Retinal pigment epithelial cell (primary cell): ENCODE measurements at regions not wholly inside any gene's neighbourhood (a gene's known extent, or its start where the extent isn't known, plus 50 kb on each side); places are given as distances from the start of the nearest gene placed in this dataset.

ENCODE experiments used
- DNase-seq: peaks from one replicate; pipeline ENCODE4 v3.0.0-alpha.2; 2010; ENCODE audit warnings: low read depth
- H3K4me3 ChIP-seq: 2 replicates; pipeline ENCODE4 v1.5.1; 2011; ENCODE audit warnings: mild to moderate bottlenecking, low read length, control low read depth, moderate library complexity
- TF ChIP-seq, protein P1 (sequence below): conservative IDR thresholded peaks from 2 replicates; pipeline ENCODE4 v1.5.1; 2011; ENCODE audit warnings: low read depth, low read length, control low read depth, inconsistent platforms

DNA sequence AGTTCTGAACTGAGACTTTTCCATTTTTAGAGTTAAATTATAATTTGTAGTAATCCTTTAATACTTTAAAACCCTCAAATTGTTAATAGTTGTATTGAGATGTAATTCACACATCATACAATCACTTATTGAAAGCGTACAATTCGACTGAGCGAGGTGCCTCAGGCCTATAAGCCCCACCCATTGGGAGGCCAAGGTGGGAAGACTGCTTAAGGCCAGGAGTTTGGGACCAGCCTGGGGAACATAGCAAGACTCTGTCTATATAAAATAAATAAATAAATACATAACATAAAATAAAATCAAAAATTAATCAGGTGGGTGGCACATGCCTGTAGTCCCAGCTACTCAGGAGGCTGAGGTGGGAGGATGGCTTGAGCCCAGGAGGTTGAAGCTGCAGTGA is 70.3 kb downstream of the RWDD4 start:
- DNase-seq = no peak
- peak overlapping the region; percentile 25 for H3K4me3 ChIP-seq
- TF ChIP-seq, protein P1, sequence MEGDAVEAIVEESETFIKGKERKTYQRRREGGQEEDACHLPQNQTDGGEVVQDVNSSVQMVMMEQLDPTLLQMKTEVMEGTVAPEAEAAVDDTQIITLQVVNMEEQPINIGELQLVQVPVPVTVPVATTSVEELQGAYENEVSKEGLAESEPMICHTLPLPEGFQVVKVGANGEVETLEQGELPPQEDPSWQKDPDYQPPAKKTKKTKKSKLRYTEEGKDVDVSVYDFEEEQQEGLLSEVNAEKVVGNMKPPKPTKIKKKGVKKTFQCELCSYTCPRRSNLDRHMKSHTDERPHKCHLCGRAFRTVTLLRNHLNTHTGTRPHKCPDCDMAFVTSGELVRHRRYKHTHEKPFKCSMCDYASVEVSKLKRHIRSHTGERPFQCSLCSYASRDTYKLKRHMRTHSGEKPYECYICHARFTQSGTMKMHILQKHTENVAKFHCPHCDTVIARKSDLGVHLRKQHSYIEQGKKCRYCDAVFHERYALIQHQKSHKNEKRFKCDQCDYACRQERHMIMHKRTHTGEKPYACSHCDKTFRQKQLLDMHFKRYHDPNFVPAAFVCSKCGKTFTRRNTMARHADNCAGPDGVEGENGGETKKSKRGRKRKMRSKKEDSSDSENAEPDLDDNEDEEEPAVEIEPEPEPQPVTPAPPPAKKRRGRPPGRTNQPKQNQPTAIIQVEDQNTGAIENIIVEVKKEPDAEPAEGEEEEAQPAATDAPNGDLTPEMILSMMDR = no peak

DNA sequence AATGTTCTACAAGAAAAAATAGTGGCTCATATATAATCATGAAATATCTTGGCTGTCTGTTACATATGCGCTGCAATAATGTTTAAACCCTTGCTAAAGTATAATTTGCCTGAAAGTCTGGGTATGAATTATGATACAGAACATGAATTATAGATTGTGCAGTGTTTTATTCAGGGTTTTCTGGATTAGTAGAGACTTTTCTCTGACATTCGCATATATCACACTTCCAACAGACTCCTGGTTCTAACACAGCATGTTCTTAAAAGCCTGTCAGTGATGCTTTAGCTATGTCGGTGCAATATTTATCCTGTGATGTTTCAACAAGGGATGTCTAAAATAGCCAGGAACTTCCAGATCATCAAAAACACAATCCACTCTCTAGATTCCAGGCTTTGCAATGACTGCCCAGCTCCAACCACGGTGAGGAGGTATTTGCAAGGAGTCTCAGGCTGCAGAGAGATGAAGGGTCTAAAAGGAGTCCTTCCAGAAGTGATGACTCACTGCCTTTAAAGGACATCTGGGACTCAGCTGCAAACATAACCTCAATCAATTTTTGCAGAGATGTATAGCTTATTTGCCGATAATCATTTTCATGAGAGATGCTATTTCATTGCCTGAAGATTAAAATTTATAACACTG is 69.4 kb downstream of the RWDD4 start:
- TF ChIP-seq, protein P1 = no peak
- no peak overlapping the region for H3K4me3 ChIP-seq
- no peak for DNase-seq
